Fibroblast of pulmonary artery (primary cell): ENCODE measurements at regions not wholly inside any gene's neighbourhood (a gene's known extent, or its start where the extent isn't known, plus 50 kb on each side); places are given as distances from the start of the nearest gene placed in this dataset.

Source experiments
- DNase-seq: peaks from one replicate; pipeline ENCODE4 v3.0.0-alpha.2; 2010; ENCODE audit warnings: low read depth
- H3K4me3 ChIP-seq: replicated peaks from 2 replicates; pipeline ENCODE4 v1.5.1; 2011; ENCODE audit warnings: low read depth, mild to moderate bottlenecking, control low read depth, low read length, moderate library complexity
- TF ChIP-seq, protein P1 (sequence below): IDR thresholded peaks from 2 replicates; pipeline ENCODE4 v1.5.1; 2011; ENCODE audit warnings: mild to moderate bottlenecking, control low read depth, low read length, inconsistent platforms; ENCODE audit errors: missing control alignments

DNA sequence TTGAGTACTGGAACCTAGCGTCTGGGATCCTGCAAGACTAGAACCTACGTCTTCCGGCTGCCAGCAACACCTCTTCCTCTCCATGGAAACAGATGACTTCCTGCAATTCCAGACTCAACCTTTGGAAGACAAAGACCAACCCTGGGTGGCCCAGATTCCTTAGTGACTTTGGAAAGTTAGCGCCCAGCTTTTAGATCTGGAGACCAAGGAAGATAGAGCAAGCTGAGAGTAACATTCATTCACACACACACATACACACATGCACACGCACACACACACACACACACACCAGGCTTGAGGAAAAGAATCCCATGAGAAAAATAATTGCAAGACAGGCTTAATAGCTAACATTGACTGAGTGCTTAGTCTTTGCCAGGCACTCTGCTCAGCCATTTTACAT lies 788.9 kb downstream of the UQCRFS1 start:
- DNase-seq, result no peak
- no peak overlapping the region for H3K4me3 ChIP-seq
- TF ChIP-seq, protein P1, sequence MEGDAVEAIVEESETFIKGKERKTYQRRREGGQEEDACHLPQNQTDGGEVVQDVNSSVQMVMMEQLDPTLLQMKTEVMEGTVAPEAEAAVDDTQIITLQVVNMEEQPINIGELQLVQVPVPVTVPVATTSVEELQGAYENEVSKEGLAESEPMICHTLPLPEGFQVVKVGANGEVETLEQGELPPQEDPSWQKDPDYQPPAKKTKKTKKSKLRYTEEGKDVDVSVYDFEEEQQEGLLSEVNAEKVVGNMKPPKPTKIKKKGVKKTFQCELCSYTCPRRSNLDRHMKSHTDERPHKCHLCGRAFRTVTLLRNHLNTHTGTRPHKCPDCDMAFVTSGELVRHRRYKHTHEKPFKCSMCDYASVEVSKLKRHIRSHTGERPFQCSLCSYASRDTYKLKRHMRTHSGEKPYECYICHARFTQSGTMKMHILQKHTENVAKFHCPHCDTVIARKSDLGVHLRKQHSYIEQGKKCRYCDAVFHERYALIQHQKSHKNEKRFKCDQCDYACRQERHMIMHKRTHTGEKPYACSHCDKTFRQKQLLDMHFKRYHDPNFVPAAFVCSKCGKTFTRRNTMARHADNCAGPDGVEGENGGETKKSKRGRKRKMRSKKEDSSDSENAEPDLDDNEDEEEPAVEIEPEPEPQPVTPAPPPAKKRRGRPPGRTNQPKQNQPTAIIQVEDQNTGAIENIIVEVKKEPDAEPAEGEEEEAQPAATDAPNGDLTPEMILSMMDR, result no peak

DNA sequence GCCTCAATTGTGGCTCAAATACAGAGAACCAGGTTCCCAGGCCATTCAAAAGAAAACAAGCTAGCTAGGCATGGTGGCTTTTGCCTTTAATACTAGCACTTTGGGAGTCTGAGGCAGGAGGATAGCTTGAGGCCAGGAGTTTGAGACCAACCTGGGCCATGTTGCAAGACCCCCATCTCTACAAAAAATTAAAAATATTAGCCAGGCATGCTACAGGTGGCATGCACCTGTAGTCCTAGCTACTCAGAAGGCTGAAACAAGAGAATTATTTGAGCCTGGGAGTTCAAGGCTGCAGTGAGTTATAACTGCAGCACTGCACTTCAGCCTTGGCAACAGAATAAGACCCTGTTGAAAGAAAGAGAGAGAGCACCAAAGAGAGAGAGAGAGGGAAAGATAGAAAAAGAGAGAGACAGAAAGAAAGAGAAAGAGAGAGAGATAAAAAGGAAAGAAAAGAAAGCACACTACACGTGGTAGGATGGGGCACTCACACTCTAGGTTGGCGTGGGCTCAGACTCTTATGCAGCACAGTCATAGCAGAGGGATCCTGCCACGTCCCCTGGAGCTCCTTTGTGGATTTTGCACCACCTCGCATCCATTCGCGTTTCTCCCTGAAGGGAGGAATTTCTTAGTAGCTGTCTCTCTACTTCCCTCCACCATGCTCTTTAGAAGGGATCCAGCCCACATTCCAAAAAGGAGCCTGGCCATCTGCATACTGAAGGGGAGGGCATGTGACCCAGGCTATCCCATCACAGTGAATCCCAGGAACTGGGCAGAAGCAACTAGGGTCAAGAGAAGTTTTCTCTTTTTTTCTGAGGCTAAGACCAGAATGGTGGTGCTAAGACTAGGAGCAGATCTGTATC lies 789.9 kb downstream of the UQCRFS1 start:
- no peak overlapping the region for H3K4me3 ChIP-seq
- TF ChIP-seq, protein P1, result no peak
- no peak for DNase-seq

DNA sequence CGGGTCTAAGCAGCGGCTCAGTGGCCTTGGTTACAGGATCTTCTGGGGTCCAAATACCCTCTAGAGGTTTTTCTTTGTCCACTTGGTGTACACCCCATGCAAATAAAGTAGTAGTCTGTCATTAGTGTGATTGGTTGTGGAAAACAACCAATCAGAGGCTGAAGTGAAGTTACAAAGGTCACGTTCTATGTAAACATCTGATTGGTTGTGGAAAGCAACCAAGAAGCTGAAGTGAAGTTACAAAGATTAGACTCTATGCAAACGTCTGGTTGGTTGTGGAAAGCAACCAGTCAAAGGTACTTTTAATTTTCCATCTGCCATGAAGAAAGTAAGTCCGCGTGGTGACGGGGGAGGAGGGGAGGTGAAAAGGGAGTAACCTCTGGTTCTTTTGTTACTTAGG lies 790.9 kb downstream of the UQCRFS1 start:
- H3K4me3 ChIP-seq, result no peak overlapping the region
- DNase-seq, result no peak
- TF ChIP-seq, protein P1, result no peak

DNA sequence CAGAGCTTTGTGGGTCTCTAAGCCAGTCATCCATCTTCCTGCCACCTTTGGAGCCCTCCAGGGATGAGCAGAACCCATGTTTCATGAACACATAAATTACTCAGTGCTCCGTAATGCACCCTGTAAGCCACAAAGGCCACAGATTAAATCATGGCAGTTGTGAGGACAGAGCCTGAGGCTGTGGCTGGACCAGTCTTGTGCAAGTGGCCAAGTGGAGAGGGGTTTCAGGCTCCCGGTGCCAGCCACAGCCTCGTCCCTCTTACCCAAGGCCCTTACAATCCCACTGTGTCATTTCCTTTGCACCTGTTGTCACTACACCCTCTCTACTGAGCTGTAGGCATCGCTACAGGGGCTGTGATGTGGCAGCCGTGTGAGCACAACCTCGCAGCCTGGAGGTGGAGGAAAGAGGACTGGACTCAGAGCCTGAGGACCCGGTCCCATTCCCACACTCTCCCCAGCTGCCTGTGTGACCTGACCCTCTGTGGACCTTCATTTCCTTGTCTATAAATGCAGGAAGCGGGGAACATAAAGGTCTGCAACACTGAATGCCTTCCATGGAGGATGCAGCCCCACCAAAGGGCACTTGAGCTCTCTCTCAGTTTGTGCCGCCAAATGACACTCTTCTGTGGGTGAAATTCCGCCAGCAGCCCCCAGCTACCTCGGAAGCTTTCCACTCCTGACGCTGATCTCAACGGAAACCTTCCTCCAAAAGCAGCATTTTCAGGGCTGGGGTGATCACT lies 792.0 kb downstream of the UQCRFS1 start:
- no peak for DNase-seq
- TF ChIP-seq, protein P1, result no peak
- no peak overlapping the region for H3K4me3 ChIP-seq

DNA sequence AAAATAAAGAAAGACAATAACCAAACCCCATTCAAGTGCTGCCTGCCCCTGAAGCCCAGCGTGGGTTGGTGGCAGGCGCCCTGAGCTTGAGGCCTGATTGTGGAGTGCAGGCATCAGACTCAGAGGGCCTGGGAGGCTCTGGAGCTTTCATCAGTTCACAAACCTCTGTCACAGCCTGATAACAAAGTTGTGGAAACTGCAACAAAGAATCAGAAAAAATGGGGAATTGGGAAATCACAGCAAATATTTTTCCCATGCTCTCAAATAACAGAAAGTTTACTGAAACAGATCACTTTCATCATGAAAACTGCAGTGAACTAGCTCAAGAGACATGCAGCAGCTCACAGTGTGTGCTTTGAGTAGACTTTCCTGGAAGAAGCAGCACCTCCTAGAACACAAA lies 793.6 kb downstream of the UQCRFS1 start:
- H3K4me3 ChIP-seq, result no peak overlapping the region
- DNase-seq, result no peak
- TF ChIP-seq, protein P1, result no peak

DNA sequence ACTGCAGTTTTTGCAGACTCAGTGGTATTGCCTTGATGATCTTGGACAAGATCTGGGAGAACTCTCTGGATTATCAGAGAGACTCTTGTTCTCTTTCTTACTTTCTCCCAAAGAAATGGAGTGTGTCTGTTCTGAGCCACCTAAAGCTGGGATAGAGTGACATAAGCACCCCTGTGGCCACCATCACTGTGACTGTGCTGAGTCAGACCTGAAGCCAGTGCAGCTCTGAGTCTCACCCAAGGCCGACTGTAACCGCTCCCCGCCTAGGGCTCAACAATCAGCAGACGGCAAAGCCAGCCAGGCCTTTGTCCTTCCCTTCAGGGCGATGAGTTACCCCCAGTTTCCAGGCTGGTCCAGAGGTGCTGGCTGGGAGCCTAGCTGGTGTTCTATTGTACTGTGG lies 795.6 kb downstream of the UQCRFS1 start:
- DNase-seq, result no peak
- no peak overlapping the region for H3K4me3 ChIP-seq
- TF ChIP-seq, protein P1, result no peak
